GM13976 (cell line): ENCODE measurements at regions not wholly inside any gene's neighbourhood (a gene's known extent, or its start where the extent isn't known, plus 50 kb on each side); places are given as distances from the start of the nearest gene placed in this dataset.

Experiments used
- DNase-seq: peaks from one replicate; pipeline ENCODE4 v3.0.0; 2012; ENCODE audit warnings: low spot score
- CTCF ChIP-seq: IDR thresholded peaks from 2 replicates; pipeline ENCODE4 v1.5.1; 2012; ENCODE audit warnings: borderline replicate concordance, mild to moderate bottlenecking; ENCODE audit not compliant: insufficient read depth; ENCODE audit errors: extremely low read depth, missing control alignments, control extremely low read depth
- in situ Hi-C: fragments of 300-500 bp; cut with MboI; formaldehyde crosslinking; loops from one replicate; pipeline ENCODE4 v1.12.0; 2022; ENCODE audit warnings: low sequenced_read_pairs, mixed read lengths, inconsistent platforms; ENCODE audit not compliant: unreplicated experiment

GRCh38 chr5:111983459-111983858, 226.5 kb upstream of the NREP start:
- TF ChIP-seq CTCF = no peak
- DNase-seq = no peak
- in situ Hi-C loops = no loop called here

- DNase-seq = no peak
- no peak for TF ChIP-seq CTCF
- in situ Hi-C loops = no loop called here
Measured at GRCh38 chr5:111977436-111977829, 220.4 kb upstream of the NREP start.

- TF ChIP-seq CTCF = no peak
- DNase-seq = no peak
- in situ Hi-C loops = no loop called here
Measured at GRCh38 chr5:111976705-111977435, 219.9 kb upstream of the NREP start.

GRCh38 chr5:111975133-111975532, 218.1 kb upstream of the NREP start:
- in situ Hi-C loops = no loop called here
- no peak for DNase-seq
- TF ChIP-seq CTCF = no peak

GRCh38 chr5:111973961-111974360, 217.0 kb upstream of the NREP start:
- in situ Hi-C loops = no loop called here
- no peak for DNase-seq
- no peak for TF ChIP-seq CTCF

GRCh38 chr5:111972548-111972947, 215.6 kb upstream of the NREP start:
- no peak for DNase-seq
- in situ Hi-C loops = no loop called here
- no peak for TF ChIP-seq CTCF
